ENCODE measurements at regions not wholly inside any gene's neighbourhood (a gene's known extent, or its start where the extent isn't known, plus 50 kb on each side); places are given as distances from the start of the nearest gene placed in this dataset.

GRCh38 chr11:80241766-80242165 is 800.9 kb upstream of the TENM4 start:
- WGBS, 2 donors = 82 to 89% methylated on average over 3 of the region's 3 CpGs
- no peaks in the 10 kb centered on the region for H3K36me3 ChIP-seq
- no peak for DNase-seq
- ATAC-seq (ENCODE audit: low FRiP score in 2 of 2) = no peak
- no peaks in the 10 kb centered on the region for H3K4me1 ChIP-seq
- TF ChIP-seq POLR2AphosphoS5 (IDR thresholded peaks at IDR 0.05) (no peak), POLR2A (IDR thresholded peaks at IDR 0.05) (no peak), CTCF (IDR thresholded peaks at IDR 0.05) (no peak), EP300 (IDR thresholded peaks at IDR 0.05) (no peak)
- H3K4me3 ChIP-seq = no peak overlapping the region
- H3K27ac ChIP-seq = no peak overlapping the region
- no peaks in the 10 kb centered on the region for H3K27me3 ChIP-seq
- H3K9me3 ChIP-seq = no peaks in the 10 kb centered on the region

- no peak for TF ChIP-seq POLR2AphosphoS5 (IDR thresholded peaks at IDR 0.05)
- no peak for TF ChIP-seq CTCF (IDR thresholded peaks at IDR 0.05)
- no peak for TF ChIP-seq EP300 (IDR thresholded peaks at IDR 0.05)
- no peak for TF ChIP-seq POLR2A (IDR thresholded peaks at IDR 0.05)
- H3K27me3 ChIP-seq = no peaks in the 10 kb centered on the region
- DNase-seq (no peak), ATAC-seq (ENCODE audit: low FRiP score in 2 of 2) (no peak)
- 71 to 84% methylated on average over 1 of the region's 1 CpG for WGBS, 2 donors
- no peak overlapping the region for H3K27ac ChIP-seq
- peaks cover 0 to 5% (median 1%) of the 10 kb centered on the region in 4 donors for H3K9me3 ChIP-seq
- no peaks in the 10 kb centered on the region for H3K4me1 ChIP-seq
- no peak overlapping the region for H3K4me3 ChIP-seq
- no peaks in the 10 kb centered on the region for H3K36me3 ChIP-seq
Measured at GRCh38 chr11:80240245-80240644, 799.4 kb upstream of the TENM4 start.

GRCh38 chr11:80239217-80239616 is 798.4 kb upstream of the TENM4 start:
- Histone ChIP-seq H3K27ac (no peak overlapping the region), H3K4me1 (no peaks in the 10 kb centered on the region), H3K36me3 (no peaks in the 10 kb centered on the region), H3K27me3 (no peaks in the 10 kb centered on the region), H3K9me3 (peaks cover 0 to 8% (median 5%) of the 10 kb centered on the region in 4 donors), H3K4me3 (no peak overlapping the region)
- TF ChIP-seq EP300 (IDR thresholded peaks at IDR 0.05) (no peak), POLR2A (IDR thresholded peaks at IDR 0.05) (no peak), CTCF (IDR thresholded peaks at IDR 0.05) (no peak), POLR2AphosphoS5 (IDR thresholded peaks at IDR 0.05) (no peak)
- 94 to 95% methylated on average over 1 of the region's 1 CpG for WGBS, 2 donors
- no peak for DNase-seq
- no peak for ATAC-seq (ENCODE audit: low FRiP score in 2 of 2)

GRCh38 chr11:80227915-80228314 is 787.1 kb upstream of the TENM4 start:
- H3K9me3 ChIP-seq = peaks cover 5 to 20% (median 12%) of the 10 kb centered on the region in 4 donors
- H3K27ac ChIP-seq = no peak overlapping the region
- TF ChIP-seq POLR2AphosphoS5 (IDR thresholded peaks at IDR 0.05) = no peak
- no peak for TF ChIP-seq EP300 (IDR thresholded peaks at IDR 0.05)
- no peak for TF ChIP-seq POLR2A (IDR thresholded peaks at IDR 0.05)
- no peak for ATAC-seq (ENCODE audit: low FRiP score in 2 of 2)
- no peak for DNase-seq
- no peaks in the 10 kb centered on the region for H3K4me1 ChIP-seq
- H3K36me3 ChIP-seq = no peaks in the 10 kb centered on the region
- H3K27me3 ChIP-seq = no peaks in the 10 kb centered on the region
- no peak overlapping the region for H3K4me3 ChIP-seq

- 54 to 100% methylated on average over 1 to 2 of the region's 2 CpGs for WGBS, 2 donors
- Histone ChIP-seq H3K4me1 (no peaks in the 10 kb centered on the region), H3K36me3 (no peaks in the 10 kb centered on the region), H3K27me3 (no peaks in the 10 kb centered on the region), H3K27ac (no peak overlapping the region), H3K9me3 (peaks cover 0 to 3% (median 0%) of the 10 kb centered on the region in 4 donors), H3K4me3 (no peak overlapping the region)
- TF ChIP-seq EP300 (IDR thresholded peaks at IDR 0.05) (no peak), POLR2A (IDR thresholded peaks at IDR 0.05) (no peak), CTCF (IDR thresholded peaks at IDR 0.05) (no peak), POLR2AphosphoS5 (IDR thresholded peaks at IDR 0.05) (no peak)
- DNase-seq (no peak), ATAC-seq (ENCODE audit: low FRiP score in 2 of 2) (no peak)
Measured at GRCh38 chr11:80214413-80214812, 773.6 kb upstream of the TENM4 start.
